Smooth muscle cell (in vitro differentiated cells): ENCODE measurements at regions not wholly inside any gene's neighbourhood (a gene's known extent, or its start where the extent isn't known, plus 50 kb on each side); places are given as distances from the start of the nearest gene placed in this dataset.

Experiments used
- DNase-seq: peaks from one replicate; lab custom pipeline; 2025; ENCODE audit not compliant: unreplicated experiment; lab: John Stamatoyannopoulos, UW
- H2AFZ ChIP-seq: fragments of 200-600 bp; sonication (generic); 2 replicates; pipeline ENCODE4 v1.6.0; 2016; ENCODE audit warnings: antibody characterized with exemption, low read depth, mild to moderate bottlenecking
- H3F3A ChIP-seq: fragments of 200-600 bp; sonication (generic); 2 replicates; pipeline ENCODE4 v1.6.0; 2017; ENCODE audit warnings: antibody characterized with exemption, low read depth
- H3K27ac ChIP-seq: fragments of 200-600 bp; sonication (generic); 2 replicates; pipeline ENCODE4 v1.5.1; 2016; ENCODE audit warnings: low read depth, mild to moderate bottlenecking
- H3K27me3 ChIP-seq: fragments of 200-600 bp; sonication (generic); 2 replicates; pipeline ENCODE4 v1.6.1; 2016; ENCODE audit warnings: low read depth, mild to moderate bottlenecking
- H3K36me3 ChIP-seq: fragments of 200-600 bp; sonication (generic); 2 replicates; pipeline ENCODE4 v1.5.1; 2016; ENCODE audit warnings: low read depth
- H3K4me1 ChIP-seq: fragments of 200-600 bp; sonication (generic); 2 replicates; pipeline ENCODE4 v1.5.1; 2016; ENCODE audit warnings: low read depth
- H3K4me2 ChIP-seq: fragments of 200-600 bp; sonication (generic); 2 replicates; pipeline ENCODE4 v1.6.0; 2016; ENCODE audit warnings: mild to moderate bottlenecking
- H3K4me3 ChIP-seq: fragments of 200-600 bp; sonication (generic); 2 replicates; pipeline ENCODE4 v1.5.1; 2016; ENCODE audit warnings: mild to moderate bottlenecking
- H3K79me2 ChIP-seq: fragments of 200-600 bp; sonication (generic); 2 replicates; pipeline ENCODE4 v1.6.0; 2016; ENCODE audit warnings: low read depth, mild to moderate bottlenecking
- H3K9ac ChIP-seq: fragments of 200-600 bp; sonication (generic); 2 replicates; pipeline ENCODE4 v1.6.0; 2016; ENCODE audit warnings: low read depth
- H3K9me3 ChIP-seq: fragments of 200-600 bp; sonication (generic); replicated peaks from 2 replicates; pipeline ENCODE4 v1.5.1; 2016; ENCODE audit warnings: low read depth
- H4K20me1 ChIP-seq: fragments of 200-600 bp; sonication (generic); 2 replicates; pipeline ENCODE4 v1.6.0; 2016; ENCODE audit warnings: low read depth
- WGBS: methylation state at CpG from one replicate; pipeline ENCODE4 v1.1.7; 2016; ENCODE audit warnings: low lambda C conversion rate; 5-methylcytosine and 5-hydroxymethylcytosine counted together
- TF ChIP-seq, protein P1 (sequence below): fragments of 200-600 bp; sonication (generic); IDR thresholded peaks from 2 replicates; pipeline ENCODE4 v1.5.1; 2017; ENCODE audit warnings: borderline replicate concordance, mild to moderate bottlenecking, antibody characterized with exemption; ENCODE audit not compliant: insufficient read depth, poor library complexity, severe bottlenecking

DNA sequence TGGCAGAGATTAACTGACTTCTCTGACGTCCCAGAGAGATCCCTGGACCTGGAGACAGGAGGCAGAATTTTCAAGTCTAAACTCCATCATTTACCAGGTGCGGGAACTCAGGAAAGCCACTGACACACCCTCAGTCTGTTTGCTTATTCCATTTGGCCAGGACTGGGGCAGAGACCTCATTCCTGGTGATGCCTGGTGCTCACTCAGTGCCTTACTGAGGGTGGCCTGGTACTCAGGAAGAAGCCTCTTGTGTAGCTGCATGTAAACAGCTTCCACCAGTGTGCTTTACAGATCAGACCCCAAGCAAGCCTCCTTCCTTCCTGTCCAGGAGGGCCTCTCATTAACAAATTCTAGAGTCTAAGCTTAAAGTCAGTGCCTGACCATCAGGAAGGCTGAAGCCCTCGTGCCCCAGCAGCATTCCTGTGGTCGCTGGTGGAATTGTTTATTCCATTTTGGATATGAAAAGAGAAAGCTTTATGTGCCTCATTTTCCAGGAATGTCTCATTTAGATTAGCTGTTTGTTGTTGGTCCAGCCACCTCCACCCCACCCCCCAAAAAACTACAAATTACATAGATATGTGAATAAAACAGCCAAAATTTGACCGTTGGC is 236.1 kb upstream of the CDH5 start:
- Histone ChIP-seq H3K4me1 (peaks cover 19% of the 10 kb centered on the region), H3K27me3 (no peaks in the 10 kb centered on the region), H3F3A (peaks cover 9% of the 10 kb centered on the region), H2AFZ (no peak overlapping the region), H3K4me3 (no peak overlapping the region), H3K79me2 (no peaks in the 10 kb centered on the region), H3K9me3 (no peaks in the 10 kb centered on the region), H4K20me1 (no peaks in the 10 kb centered on the region), H3K4me2 (peak overlapping the region; percentile 52), H3K9ac (no peak overlapping the region), H3K27ac (peak overlapping the region; percentile 49), H3K36me3 (no peaks in the 10 kb centered on the region)
- 48% methylated on average over 5 of the region's 5 CpGs for WGBS
- DNase-seq, result no peak
- TF ChIP-seq, protein P1, sequence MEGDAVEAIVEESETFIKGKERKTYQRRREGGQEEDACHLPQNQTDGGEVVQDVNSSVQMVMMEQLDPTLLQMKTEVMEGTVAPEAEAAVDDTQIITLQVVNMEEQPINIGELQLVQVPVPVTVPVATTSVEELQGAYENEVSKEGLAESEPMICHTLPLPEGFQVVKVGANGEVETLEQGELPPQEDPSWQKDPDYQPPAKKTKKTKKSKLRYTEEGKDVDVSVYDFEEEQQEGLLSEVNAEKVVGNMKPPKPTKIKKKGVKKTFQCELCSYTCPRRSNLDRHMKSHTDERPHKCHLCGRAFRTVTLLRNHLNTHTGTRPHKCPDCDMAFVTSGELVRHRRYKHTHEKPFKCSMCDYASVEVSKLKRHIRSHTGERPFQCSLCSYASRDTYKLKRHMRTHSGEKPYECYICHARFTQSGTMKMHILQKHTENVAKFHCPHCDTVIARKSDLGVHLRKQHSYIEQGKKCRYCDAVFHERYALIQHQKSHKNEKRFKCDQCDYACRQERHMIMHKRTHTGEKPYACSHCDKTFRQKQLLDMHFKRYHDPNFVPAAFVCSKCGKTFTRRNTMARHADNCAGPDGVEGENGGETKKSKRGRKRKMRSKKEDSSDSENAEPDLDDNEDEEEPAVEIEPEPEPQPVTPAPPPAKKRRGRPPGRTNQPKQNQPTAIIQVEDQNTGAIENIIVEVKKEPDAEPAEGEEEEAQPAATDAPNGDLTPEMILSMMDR, result no peak

DNA sequence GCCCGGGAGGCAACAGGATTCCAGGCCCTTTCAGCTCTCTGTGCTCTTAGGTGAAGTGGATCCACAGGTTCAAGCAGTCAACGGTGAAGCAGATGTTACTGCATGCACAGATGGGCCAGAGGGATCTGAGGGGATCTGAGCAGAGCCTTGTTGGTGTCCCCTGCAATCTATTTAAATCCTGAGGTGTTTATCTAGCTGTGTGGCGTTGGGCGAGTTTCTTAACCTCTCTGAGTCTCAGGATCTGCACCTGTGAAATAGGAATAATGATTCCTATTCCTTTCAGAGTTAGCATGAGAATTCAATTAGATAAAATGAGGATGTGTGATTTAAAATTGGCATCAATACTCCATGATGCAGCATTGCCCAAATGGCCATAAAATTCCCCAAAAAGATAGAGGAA is 237.3 kb upstream of the CDH5 start:
- Histone ChIP-seq H3K36me3 (no peaks in the 10 kb centered on the region), H3K27me3 (no peaks in the 10 kb centered on the region), H3K4me1 (peaks cover 19% of the 10 kb centered on the region), H3K9me3 (no peaks in the 10 kb centered on the region), H4K20me1 (no peaks in the 10 kb centered on the region), H2AFZ (no peak overlapping the region), H3K9ac (no peak overlapping the region), H3K27ac (no peak overlapping the region), H3F3A (peaks cover 9% of the 10 kb centered on the region), H3K4me2 (no peak overlapping the region), H3K4me3 (no peak overlapping the region), H3K79me2 (no peaks in the 10 kb centered on the region)
- no peak for DNase-seq
- TF ChIP-seq, protein P1, result no peak
- WGBS, result 75% methylated on average over 4 of the region's 4 CpGs

DNA sequence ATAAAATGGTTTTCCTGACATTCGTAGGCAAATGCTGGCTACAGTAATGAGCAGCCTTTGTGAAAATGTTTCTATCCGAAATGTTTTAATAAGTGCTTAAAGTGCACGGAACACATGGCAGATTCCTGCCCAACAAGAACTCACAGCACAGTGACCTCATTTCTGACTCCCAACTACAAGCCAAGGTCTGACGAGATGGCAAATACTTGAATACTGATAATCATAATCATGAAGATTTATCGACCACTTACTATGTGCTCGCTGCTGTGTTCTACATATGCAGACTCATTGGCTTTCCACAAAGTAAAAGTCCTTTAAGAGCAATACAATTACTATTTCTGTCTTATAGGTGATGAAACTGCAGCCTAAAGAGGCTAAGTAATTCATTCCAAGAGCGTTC is 238.1 kb upstream of the CDH5 start:
- Histone ChIP-seq H3K79me2 (no peaks in the 10 kb centered on the region), H3K27ac (no peak overlapping the region), H3K36me3 (no peaks in the 10 kb centered on the region), H3K27me3 (no peaks in the 10 kb centered on the region), H4K20me1 (no peaks in the 10 kb centered on the region), H3K4me1 (peaks cover 19% of the 10 kb centered on the region), H3K9ac (no peak overlapping the region), H3K9me3 (no peaks in the 10 kb centered on the region), H3K4me3 (no peak overlapping the region), H3K4me2 (peak overlapping the region; percentile 20), H2AFZ (no peak overlapping the region), H3F3A (peaks cover 9% of the 10 kb centered on the region)
- TF ChIP-seq, protein P1, result no peak
- WGBS, result 72% methylated on average over 7 of the region's 7 CpGs
- no peak for DNase-seq

DNA sequence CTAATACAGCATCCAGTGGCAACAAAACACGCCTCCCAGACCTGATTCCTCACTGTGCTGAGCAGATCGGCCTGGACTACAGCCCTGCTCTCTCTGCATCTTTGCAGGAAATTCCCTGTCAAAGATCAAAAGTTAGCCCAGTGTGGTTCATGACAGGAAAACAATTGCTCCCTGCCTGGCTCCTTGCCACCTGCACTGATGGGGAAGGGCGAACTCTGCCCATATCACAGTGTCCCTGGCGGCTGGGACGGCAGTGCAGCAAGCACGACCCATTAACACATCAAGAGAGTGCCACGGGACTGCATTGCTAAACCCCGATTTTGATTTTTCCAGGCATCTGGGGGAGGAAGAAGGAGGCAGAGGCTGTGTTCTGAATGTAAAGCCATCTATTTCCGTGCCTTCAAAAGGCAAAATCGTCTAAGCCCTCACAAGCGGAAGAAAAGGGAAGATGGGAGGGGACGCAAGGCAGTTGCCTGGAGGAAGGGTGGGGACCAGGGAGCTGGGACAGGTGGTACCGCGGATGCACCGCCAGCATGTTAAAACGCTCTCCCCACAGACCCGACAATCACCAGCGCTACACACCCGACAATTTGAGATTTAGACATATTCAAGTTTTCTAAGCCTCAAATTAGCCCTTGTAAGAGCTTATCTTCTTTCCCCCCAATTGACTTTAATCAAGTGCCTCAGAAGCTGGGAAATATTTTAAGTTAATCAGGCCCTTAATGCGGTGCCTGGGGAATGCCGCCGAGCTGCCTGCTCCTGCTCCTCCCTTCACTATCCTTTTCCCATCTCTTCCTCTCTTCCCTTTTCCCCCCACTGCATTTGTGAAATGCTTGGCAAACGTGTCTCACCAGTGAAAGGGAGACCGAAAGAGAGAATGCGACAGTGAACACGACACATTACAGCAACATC is 238.8 kb upstream of the CDH5 start:
- 39% methylated on average over 26 of the region's 26 CpGs for WGBS
- no peaks in the 10 kb centered on the region for H3K27me3 ChIP-seq
- H3K4me1 ChIP-seq, result peaks cover 19% of the 10 kb centered on the region
- no peak overlapping the region for H3K9ac ChIP-seq
- no peak overlapping the region for H3K4me3 ChIP-seq
- DNase-seq, result no peak
- H3K79me2 ChIP-seq, result no peaks in the 10 kb centered on the region
- no peak overlapping the region for H3K27ac ChIP-seq
- peak overlapping the region; percentile 20 for H3K4me2 ChIP-seq
- no peak overlapping the region for H2AFZ ChIP-seq
- H4K20me1 ChIP-seq, result no peaks in the 10 kb centered on the region
- peaks cover 9% of the 10 kb centered on the region for H3F3A ChIP-seq
- no peaks in the 10 kb centered on the region for H3K36me3 ChIP-seq
- H3K9me3 ChIP-seq, result no peaks in the 10 kb centered on the region
- TF ChIP-seq, protein P1, result no peak
